ENCODE measurements at regions not wholly inside any gene's neighbourhood (a gene's known extent, or its start where the extent isn't known, plus 50 kb on each side); places are given as distances from the start of the nearest gene placed in this dataset.
A peak's percentile ranks its signal among the peaks of the same experiment; 100 is the strongest.
"Not testable (repeated sequence)": the region's sequence is repeated elsewhere in the genome, so short reads cannot be mapped to it uniquely, and the experiment has no call there.

GRCh38 chr13:78977311-78977710, 318.4 kb upstream of the OBI1 start:
- peak; percentile 19 for DNase-seq

- peak; percentile 1 for DNase-seq
Observed at GRCh38 chr13:78976696-78977095, 317.7 kb upstream of the OBI1 start.

- no peak for DNase-seq
Observed at GRCh38 chr13:78972561-78972960, 313.6 kb upstream of the OBI1 start.

- DNase-seq = no peak
Observed at GRCh38 chr13:78971355-78972025, 312.5 kb upstream of the OBI1 start.

- DNase-seq = no peak
Observed at GRCh38 chr13:78960881-78961280, 301.9 kb upstream of the OBI1 start.

- DNase-seq = no peak
Observed at GRCh38 chr13:78958006-78958405, 299.1 kb upstream of the OBI1 start.

- no peak for DNase-seq
Observed at GRCh38 chr13:78940455-78941130, 281.6 kb upstream of the OBI1 start.

- no peak for DNase-seq
Observed at GRCh38 chr13:78934336-78934735, 275.4 kb upstream of the OBI1 start.

GRCh38 chr13:78915015-78915414, 256.1 kb upstream of the OBI1 start:
- DNase-seq = no peak

- no peak for DNase-seq
Observed at GRCh38 chr13:78913656-78914055, 254.7 kb upstream of the OBI1 start.

GRCh38 chr13:78910147-78910546, 251.2 kb upstream of the OBI1 start:
- DNase-seq = no peak

GRCh38 chr13:78909276-78909675, 250.3 kb upstream of the OBI1 start:
- DNase-seq = no peak

GRCh38 chr13:78907006-78907405, 248.1 kb upstream of the OBI1 start:
- no peak for DNase-seq

- no peak for DNase-seq
Observed at GRCh38 chr13:78897200-78897599, 238.2 kb upstream of the OBI1 start.

GRCh38 chr13:78884571-78884970, 225.6 kb upstream of the OBI1 start:
- DNase-seq = no peak

- peak; percentile 4 for DNase-seq
Observed at GRCh38 chr13:78881751-78882150, 222.8 kb upstream of the OBI1 start.

GRCh38 chr13:78881054-78881453, 222.1 kb upstream of the OBI1 start:
- DNase-seq = peak; percentile 3

- no peak for DNase-seq
Observed at GRCh38 chr13:78876915-78877549, 218.1 kb upstream of the OBI1 start.

GRCh38 chr13:78875792-78876580, 217.0 kb upstream of the OBI1 start:
- no peak for DNase-seq

- DNase-seq = no peak
Observed at GRCh38 chr13:78868991-78869390, 210.0 kb upstream of the OBI1 start.

GRCh38 chr13:78867655-78868054, 208.7 kb upstream of the OBI1 start:
- no peak for DNase-seq

- not testable (repeated sequence) for DNase-seq
Observed at GRCh38 chr13:78866076-78866475, 207.1 kb upstream of the OBI1 start.

GRCh38 chr13:78862446-78862845, 203.5 kb upstream of the OBI1 start:
- DNase-seq = no peak
